ENCODE measurements at regions not wholly inside any gene's neighbourhood (a gene's known extent, or its start where the extent isn't known, plus 50 kb on each side); places are given as distances from the start of the nearest gene placed in this dataset.

- Histone ChIP-seq H3K9me3 (no peaks in the 10 kb centered on the region), H3K27me3 (peaks cover 0 to 23% of the 10 kb centered on the region in 2 donors), H3K4me3 (no peak overlapping the region), H3K36me3 (no peaks in the 10 kb centered on the region), H3K27ac (no peak overlapping the region), H3K4me1 (peaks cover 0 to 19% (median 9%) of the 10 kb centered on the region in 4 donors)
- 71% methylated on average over 10 of the region's 10 CpGs for WGBS, 2 donors
- TF ChIP-seq EP300 (IDR thresholded peaks at IDR 0.05) (no peak), CTCF (IDR thresholded peaks at IDR 0.05) (no peak), POLR2A (IDR thresholded peaks at IDR 0.05) (no peak)
- no peak for DNase-seq (ENCODE audit: low spot score in 2 of 2)
Measured at GRCh38 chr17:73715769-73716168, 71.5 kb upstream of the SDK2 start.

- Histone ChIP-seq H3K27ac (no peak overlapping the region), H3K27me3 (peaks cover 0 to 15% of the 10 kb centered on the region in 2 donors), H3K36me3 (no peaks in the 10 kb centered on the region), H3K9me3 (no peaks in the 10 kb centered on the region), H3K4me1 (peaks cover 0 to 19% (median 9%) of the 10 kb centered on the region in 4 donors), H3K4me3 (no peak overlapping the region)
- TF ChIP-seq EP300 (IDR thresholded peaks at IDR 0.05) (no peak), CTCF (IDR thresholded peaks at IDR 0.05) (no peak), POLR2A (IDR thresholded peaks at IDR 0.05) (no peak)
- DNase-seq (ENCODE audit: low spot score in 2 of 2) = no peak
- 90 to 92% methylated on average over 5 of the region's 5 CpGs for WGBS, 2 donors
Measured at GRCh38 chr17:73717690-73718089, 73.4 kb upstream of the SDK2 start.

- Histone ChIP-seq H3K4me3 (no peak overlapping the region), H3K27ac (no peak overlapping the region), H3K4me1 (peaks cover 0 to 19% (median 9%) of the 10 kb centered on the region in 4 donors), H3K36me3 (no peaks in the 10 kb centered on the region), H3K9me3 (no peaks in the 10 kb centered on the region), H3K27me3 (peaks cover 0 to 10% of the 10 kb centered on the region in 2 donors)
- no peak for DNase-seq (ENCODE audit: low spot score in 2 of 2)
- no peak for TF ChIP-seq POLR2A (IDR thresholded peaks at IDR 0.05)
- TF ChIP-seq CTCF (IDR thresholded peaks at IDR 0.05) = no peak
- no peak for TF ChIP-seq EP300 (IDR thresholded peaks at IDR 0.05)
Measured at GRCh38 chr17:73718362-73718761, 74.1 kb upstream of the SDK2 start.

DNA sequence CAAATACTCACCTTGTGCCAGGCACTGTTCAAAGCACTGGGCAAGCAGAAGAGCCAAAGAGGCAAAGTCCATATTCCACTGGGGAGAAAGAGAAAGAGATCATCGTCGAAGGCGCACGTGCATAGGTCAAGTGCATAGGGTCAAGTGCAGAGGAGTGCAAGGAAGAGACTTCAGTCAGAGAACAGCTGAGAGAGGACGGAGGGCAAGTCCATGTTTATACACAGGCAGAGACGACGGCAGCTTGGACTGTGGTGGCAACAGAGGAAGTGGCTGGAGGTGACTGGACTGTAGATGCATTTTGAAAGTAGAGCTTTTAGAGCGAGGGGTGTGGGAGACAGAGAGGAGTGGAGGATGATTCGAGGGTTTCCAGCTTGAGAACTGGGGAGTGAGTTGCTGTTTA, 74.7 kb upstream of the SDK2 start:
- H3K27ac ChIP-seq = no peak overlapping the region
- H3K4me1 ChIP-seq = peaks cover 0 to 19% (median 9%) of the 10 kb centered on the region in 4 donors
- DNase-seq (ENCODE audit: low spot score in 2 of 2) = peak in 1 of 2 donors; percentile 6
- TF ChIP-seq EP300 (IDR thresholded peaks at IDR 0.05) = no peak
- TF ChIP-seq CTCF (IDR thresholded peaks at IDR 0.05) = no peak
- TF ChIP-seq POLR2A (IDR thresholded peaks at IDR 0.05) = no peak
- H3K27me3 ChIP-seq = peaks cover 0 to 5% of the 10 kb centered on the region in 2 donors
- no peak overlapping the region for H3K4me3 ChIP-seq
- no peaks in the 10 kb centered on the region for H3K9me3 ChIP-seq
- 33 to 36% methylated on average over 9 of the region's 9 CpGs for WGBS, 2 donors
- no peaks in the 10 kb centered on the region for H3K36me3 ChIP-seq

DNA sequence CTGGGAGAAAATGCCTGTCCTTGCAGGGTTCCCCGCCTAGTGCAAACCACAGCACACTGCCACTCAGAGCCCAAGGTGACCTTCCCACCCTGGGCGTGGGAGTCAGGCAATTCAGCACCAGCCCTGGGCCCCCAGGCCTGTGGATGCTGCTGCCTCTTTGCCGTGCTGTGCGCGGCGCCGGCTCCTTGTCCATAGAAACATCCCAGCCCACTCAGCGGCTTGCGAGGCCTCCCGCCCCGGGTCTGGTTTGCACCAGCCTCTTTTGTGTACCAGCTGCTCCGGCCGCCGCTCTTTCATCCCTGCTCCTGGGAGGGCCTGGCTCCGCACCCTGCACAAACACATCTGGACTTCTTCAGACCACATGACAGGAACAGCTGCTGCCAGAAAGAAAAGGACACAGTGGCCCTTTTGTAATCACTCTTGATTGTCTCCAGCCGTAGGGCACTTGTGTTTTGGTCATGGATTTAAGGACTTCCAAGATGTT, 75.4 kb upstream of the SDK2 start:
- peak; percentile 44 to 61 for DNase-seq (ENCODE audit: low spot score in 2 of 2)
- Histone ChIP-seq H3K36me3 (no peaks in the 10 kb centered on the region), H3K27me3 (no peaks in the 10 kb centered on the region), H3K27ac (peak overlapping the region in 1 of 4 donors; percentile 44), H3K9me3 (no peaks in the 10 kb centered on the region), H3K4me1 (peaks cover 0 to 19% (median 9%) of the 10 kb centered on the region in 4 donors), H3K4me3 (no peak overlapping the region)
- TF ChIP-seq POLR2A (IDR thresholded peaks at IDR 0.05) = no peak
- TF ChIP-seq EP300 (IDR thresholded peaks at IDR 0.05) = peak in 1 of 2 donors; percentile 61
- WGBS, 2 donors = 27 to 39% methylated on average over 16 of the region's 16 CpGs

All from tibial nerve (tissue), 4 donors.